ENCODE measurements at regions not wholly inside any gene's neighbourhood (a gene's known extent, or its start where the extent isn't known, plus 50 kb on each side); places are given as distances from the start of the nearest gene placed in this dataset.
A peak's percentile ranks its signal among the peaks of the same experiment; 100 is the strongest.
"Not testable (repeated sequence)": the region's sequence is repeated elsewhere in the genome, so short reads cannot be mapped to it uniquely, and the experiment has no call there.

GRCh38 chr12:75690296-75690955 lies 179.0 kb upstream of the KRR1 start (continued):
- TF ChIP-seq EHF (CRISPR knock-in tag; IDR thresholded peaks at IDR 0.05) (no peak), FOXS1 (CRISPR knock-in tag; IDR thresholded peaks at IDR 0.05) (no peak), EHMT2 (IDR thresholded peaks at IDR 0.05; ENCODE audit: low read depth) (no peak), HEYL (CRISPR knock-in tag; IDR thresholded peaks at IDR 0.05) (no peak), RFX5 (IDR thresholded peaks at IDR 0.05) (no peak), E2F6 (IDR thresholded peaks at IDR 0.05; ENCODE audit: borderline replicate concordance, low read depth) (peak; percentile 81), NFE2L2 (conservative IDR thresholded peaks at IDR 0.05; ENCODE audit: low read length) (peak; percentile 41; the same call in 1 of the 2 replicates), TP53 (CRISPR knock-in tag; IDR thresholded peaks at IDR 0.05) (no peak), TFCP2L1 (CRISPR knock-in tag; IDR thresholded peaks at IDR 0.05) (peak; percentile 75; the same call in 1 of the 2 replicates), BCL3 (IDR thresholded peaks at IDR 0.05) (peak; percentile 79; the same call in 2 of the 3 replicates), MAX (IDR thresholded peaks at IDR 0.05) (peak; percentile 96), HOXA7 (CRISPR knock-in tag; IDR thresholded peaks at IDR 0.05) (peak; percentile 63; the same call in 1 of the 2 replicates), SMC3 (IDR thresholded peaks at IDR 0.05) (peak; percentile 63; the same call in 2 of the 3 replicates), FOSL2 (IDR thresholded peaks at IDR 0.05) (peak; percentile 88), FOSL2 (CRISPR knock-in tag; IDR thresholded peaks at IDR 0.05) (peak; percentile 88), CBX2 (IDR thresholded peaks at IDR 0.05; ENCODE audit: borderline replicate concordance, low read depth) (no peak), RAD21 (conservative IDR thresholded peaks at IDR 0.05 in 1 of 2, IDR thresholded peaks at IDR 0.05 in 1 of 2) (peak in 1 of 2 experiments; percentile 69; a peak in 4 of 5 replicates), CBX8 (IDR thresholded peaks at IDR 0.05) (no peak), KDM1A (IDR thresholded peaks at IDR 0.05; ENCODE audit: low read depth) (no peak), ZNF302 (CRISPR knock-in tag; IDR thresholded peaks at IDR 0.05) (peak; percentile 74; the same call in 1 of the 2 replicates)

- ATAC-seq; H3K4me3 ChIP-seq; H3K9me3 ChIP-seq; DNase-seq (ENCODE audit: low read depth in 1 of 2, low spot score in 1 of 2); POLR2A ChIA-PET; H3K4me2 ChIP-seq; H3K27ac ChIP-seq; FAIRE-seq: not testable (repeated sequence)
- CTCF ChIA-PET, result interaction anchor here (0.8 kb wide), 1 partner anchor 159 kb away, joined by 3 read pairs; no protein-coding TSS in a partner anchor
- WGBS (ENCODE audit: missing lambda C conversion rate), result 3% methylated on average over 1 of the region's 1 CpG
- peaks cover 10% of the 10 kb centered on the region; the same call in 2 of the 3 replicates for H3K4me1 ChIP-seq
These were observed 174.8 kb upstream of the KRR1 start for GRCh38 chr12:75686233-75686632.

- TF ChIP-seq JUN (IDR thresholded peaks at IDR 0.05) (no peak), MAX (IDR thresholded peaks at IDR 0.05) (no peak), FOSB (CRISPR knock-in tag; IDR thresholded peaks at IDR 0.05) (no peak), EP300 (IDR thresholded peaks at IDR 0.05) (no peak), NR3C1 (IDR thresholded peaks at IDR 0.05) (no peak), FOSL2 (IDR thresholded peaks at IDR 0.05) (no peak), FOSL2 (CRISPR knock-in tag; IDR thresholded peaks at IDR 0.05) (no peak), ESRRA (IDR thresholded peaks at IDR 0.05; ENCODE audit: borderline replicate concordance, low read length) (no peak), MYC (IDR thresholded peaks at IDR 0.05; ENCODE audit: borderline replicate concordance, low read length) (no peak), KDM1A (IDR thresholded peaks at IDR 0.05; ENCODE audit: low read depth) (no peak), RARB (CRISPR knock-in tag; IDR thresholded peaks at IDR 0.05) (no peak)
- no peak overlapping the region for H3K4me2 ChIP-seq
- FAIRE-seq (no peak), DNase-seq (ENCODE audit: low read depth in 1 of 2, low spot score in 1 of 2) (no peak), ATAC-seq (no peak)
- peaks cover 5% of the 10 kb centered on the region; the same call in 2 of the 3 replicates for H3K4me1 ChIP-seq
- ChIA-PET POLR2A (no interaction called here), CTCF (interaction anchor here (0.8 kb wide), 1 partner anchor 159 kb away, joined by 3 read pairs; no protein-coding TSS in a partner anchor)
- 79% methylated on average over 2 of the region's 2 CpGs for WGBS (ENCODE audit: missing lambda C conversion rate)
- no peaks in the 10 kb centered on the region for H3K9me3 ChIP-seq
- H3K27ac ChIP-seq, result peak overlapping the region; percentile 19; a peak in 4 of 6 replicates
- H3K4me3 ChIP-seq, result no peak overlapping the region
These were observed 174.3 kb upstream of the KRR1 start for GRCh38 chr12:75685617-75686225.
